Upper lobe of right lung (tissue), 1 donor: ENCODE measurements at regions not wholly inside any gene's neighbourhood (a gene's known extent, or its start where the extent isn't known, plus 50 kb on each side); places are given as distances from the start of the nearest gene placed in this dataset.
A peak's percentile ranks its signal among the peaks of the same experiment; 100 is the strongest.
"Not testable (repeated sequence)": the region's sequence is repeated elsewhere in the genome, so short reads cannot be mapped to it uniquely, and the experiment has no call there.

Source experiments
- ATAC-seq: fragments of 200-7000 bp; cut with Tn5 transposase; one replicate; pipeline ENCODE4 v1.9.1; 2020; ENCODE audit warnings: mild to moderate bottlenecking, moderate library complexity
- DNase-seq: peaks from one replicate; pipeline ENCODE4 v3.0.0-alpha.2; 2020
- H3K27ac ChIP-seq: fragments of 200-600 bp; one replicate; pipeline ENCODE4 v1.8.0; 2022
- H3K27me3 ChIP-seq: fragments of 200-600 bp; one replicate; pipeline ENCODE4 v1.8.0; 2022; ENCODE audit warnings: mild to moderate bottlenecking
- H3K36me3 ChIP-seq: fragments of 200-600 bp; one replicate; pipeline ENCODE4 v1.8.0; 2022
- H3K4me1 ChIP-seq: fragments of 200-600 bp; one replicate; pipeline ENCODE4 v1.8.0; 2022
- H3K4me3 ChIP-seq: fragments of 200-600 bp; one replicate; pipeline ENCODE4 v1.8.0; 2022; ENCODE audit warnings: mild to moderate bottlenecking
- H3K9me3 ChIP-seq: fragments of 200-600 bp; one replicate; pipeline ENCODE4 v1.8.0; 2022
- CTCF ChIP-seq: fragments of 200-600 bp; IDR thresholded peaks from one replicate; pipeline ENCODE4 v1.8.0; 2022; ENCODE audit warnings: antibody characterized with exemption
- intact Hi-C: fragments of 100-400 bp; cut with DNase I; formaldehyde crosslinking; loops from one replicate; pipeline ENCODE4 v1.11.0; 2022
- donor health status: DM: no; HTN: yes; CAD: no; lungs with severe emphysema.

GRCh38 chr2:60213865-60214625 is 339.4 kb downstream of the BCL11A start:
- Histone ChIP-seq H3K4me1 (peaks cover 10% of the 10 kb centered on the region), H3K4me3 (no peak overlapping the region), H3K27ac (no peak overlapping the region), H3K36me3 (no peaks in the 10 kb centered on the region), H3K27me3 (no peaks in the 10 kb centered on the region), H3K9me3 (no peaks in the 10 kb centered on the region)
- ATAC-seq (peak; percentile 89), DNase-seq (no peak)
- intact Hi-C loops = no loop called here
- TF ChIP-seq CTCF = no peak

GRCh38 chr2:60212181-60212945 is 341.1 kb downstream of the BCL11A start:
- H3K27ac ChIP-seq = no peak overlapping the region
- H3K9me3 ChIP-seq = no peaks in the 10 kb centered on the region
- H3K27me3 ChIP-seq = no peaks in the 10 kb centered on the region
- ATAC-seq (no peak), DNase-seq (no peak)
- intact Hi-C loops = no loop called here
- H3K36me3 ChIP-seq = no peaks in the 10 kb centered on the region
- peaks cover 10% of the 10 kb centered on the region for H3K4me1 ChIP-seq
- no peak for TF ChIP-seq CTCF
- no peak overlapping the region for H3K4me3 ChIP-seq

DNA sequence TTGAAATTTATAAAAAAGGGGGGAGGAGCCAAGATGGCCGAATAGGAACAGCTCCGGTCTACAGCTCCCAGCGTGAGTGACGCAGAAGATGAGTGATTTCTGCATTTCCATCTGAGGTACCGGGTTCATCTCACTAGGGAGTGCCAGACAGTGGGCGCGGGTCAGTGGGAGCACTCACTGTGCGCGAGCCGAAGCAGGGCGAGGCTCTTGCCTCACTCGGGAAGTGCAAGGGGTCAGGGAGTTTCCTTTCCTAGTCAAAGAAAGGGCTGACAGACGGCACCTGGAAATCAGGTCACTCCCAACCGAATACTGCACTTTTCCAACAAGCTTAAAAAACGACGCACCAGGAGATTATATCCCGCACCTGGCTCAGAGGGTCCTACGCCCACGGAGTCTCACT is 364.4 kb downstream of the BCL11A start:
- H3K27me3 ChIP-seq, H3K4me1 ChIP-seq, H3K4me3 ChIP-seq, intact Hi-C loops, H3K36me3 ChIP-seq, DNase-seq, H3K27ac ChIP-seq, ATAC-seq, H3K9me3 ChIP-seq: not testable (repeated sequence)

- H3K9me3 ChIP-seq = no peaks in the 10 kb centered on the region
- intact Hi-C loops = no loop called here
- H3K4me1 ChIP-seq = no peaks in the 10 kb centered on the region
- TF ChIP-seq CTCF = no peak
- no peaks in the 10 kb centered on the region for H3K36me3 ChIP-seq
- H3K27me3 ChIP-seq = no peaks in the 10 kb centered on the region
- no peak for ATAC-seq
- no peak for DNase-seq
- H3K4me3 ChIP-seq = no peak overlapping the region
- no peak overlapping the region for H3K27ac ChIP-seq
Observed at GRCh38 chr2:60175290-60175689, 378.2 kb downstream of the BCL11A start.

DNA sequence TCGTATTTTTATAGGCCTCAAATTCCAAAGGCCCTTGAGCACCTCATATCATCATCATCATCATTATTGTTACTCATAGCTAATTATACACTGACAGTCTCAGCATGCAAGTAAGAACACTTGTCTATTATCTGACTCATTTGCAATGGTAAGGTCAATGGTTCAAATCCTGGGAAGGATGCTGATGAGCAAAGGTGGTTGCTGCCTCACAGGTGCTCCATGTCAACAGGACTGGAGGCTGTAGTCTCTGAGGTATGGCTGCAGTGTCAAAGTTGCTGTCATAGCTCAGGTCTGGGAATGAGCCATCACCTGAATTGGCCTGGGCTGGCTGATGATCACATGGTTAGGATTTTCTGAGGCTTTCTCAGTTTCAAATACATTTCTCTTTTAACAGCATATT is 379.3 kb downstream of the BCL11A start:
- H3K4me3 ChIP-seq = no peak overlapping the region
- no peaks in the 10 kb centered on the region for H3K27me3 ChIP-seq
- H3K4me1 ChIP-seq = no peaks in the 10 kb centered on the region
- no peak for TF ChIP-seq CTCF
- H3K9me3 ChIP-seq = no peaks in the 10 kb centered on the region
- DNase-seq = no peak
- no peaks in the 10 kb centered on the region for H3K36me3 ChIP-seq
- intact Hi-C loops = no loop called here
- no peak for ATAC-seq
- no peak overlapping the region for H3K27ac ChIP-seq

DNA sequence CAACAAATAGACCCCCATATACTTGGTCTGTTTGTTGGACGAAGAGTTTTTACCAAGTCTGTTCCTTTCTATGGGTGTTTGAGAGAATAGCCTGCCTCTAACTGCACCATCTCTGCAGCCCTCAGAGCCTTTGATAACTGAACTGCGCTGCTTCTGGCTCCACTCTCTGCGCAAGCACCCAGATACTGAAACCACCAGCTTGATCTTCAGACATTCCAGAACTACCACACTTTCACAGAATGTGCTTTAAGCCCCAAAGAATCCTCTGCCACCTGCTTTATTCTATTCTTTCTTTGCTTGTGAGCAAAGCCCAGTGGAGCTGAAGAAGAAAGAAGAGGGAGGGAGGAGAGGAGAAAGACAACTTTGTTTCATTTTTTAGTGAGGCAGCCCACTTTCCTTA is 380.7 kb downstream of the BCL11A start:
- ATAC-seq (no peak), DNase-seq (no peak)
- H3K27ac ChIP-seq = no peak overlapping the region
- no peak for TF ChIP-seq CTCF
- H3K4me1 ChIP-seq = no peaks in the 10 kb centered on the region
- no peaks in the 10 kb centered on the region for H3K9me3 ChIP-seq
- H3K4me3 ChIP-seq = no peak overlapping the region
- H3K27me3 ChIP-seq = no peaks in the 10 kb centered on the region
- intact Hi-C loops = no loop called here
- no peaks in the 10 kb centered on the region for H3K36me3 ChIP-seq
